Activated naive CD4-positive, alpha-beta T cell treated with anti-CD3 and anti-CD28 coated beads, Interleukin-2, amount 50 U/mL, for 24 hours (primary cell): ENCODE measurements at regions not wholly inside any gene's neighbourhood (a gene's known extent, or its start where the extent isn't known, plus 50 kb on each side); places are given as distances from the start of the nearest gene placed in this dataset.
"Not testable (repeated sequence)": the region's sequence is repeated elsewhere in the genome, so short reads cannot be mapped to it uniquely, and the experiment has no call there.

Source experiments
- H3K27ac Mint-ChIP-seq: one replicate; pipeline ENCODE4 v1.8.0; 2021; ENCODE audit warnings: mild to moderate bottlenecking, mixed read lengths
- H3K27me3 Mint-ChIP-seq: one replicate; pipeline ENCODE4 v1.8.0; 2021; ENCODE audit warnings: mixed read lengths
- H3K36me3 Mint-ChIP-seq: one replicate; pipeline ENCODE4 v1.8.0; 2021; ENCODE audit warnings: mixed read lengths
- H3K4me1 Mint-ChIP-seq: one replicate; pipeline ENCODE4 v1.8.0; 2021; ENCODE audit warnings: mixed read lengths
- H3K4me3 Mint-ChIP-seq: one replicate; pipeline ENCODE4 v1.8.0; 2021; ENCODE audit warnings: mild to moderate bottlenecking, mixed read lengths
- H3K9me3 Mint-ChIP-seq: one replicate; pipeline ENCODE4 v1.8.0; 2021; ENCODE audit warnings: mixed read lengths

- Mint-ChIP-seq H3K9me3 (no peaks in the 10 kb centered on the region), H3K4me1 (peaks cover 41% of the 10 kb centered on the region), H3K27ac (no peak overlapping the region), H3K4me3 (no peak overlapping the region), H3K36me3 (peaks cover 5% of the 10 kb centered on the region), H3K27me3 (no peaks in the 10 kb centered on the region)
These were observed 52.1 kb downstream of the ARHGEF18 start for GRCh38 chr19:7400815-7401214.

GRCh38 chr19:7401694-7402093, 53.0 kb downstream of the ARHGEF18 start:
- H3K9me3 Mint-ChIP-seq: no peaks in the 10 kb centered on the region
- no peaks in the 10 kb centered on the region for H3K27me3 Mint-ChIP-seq
- peaks cover 36% of the 10 kb centered on the region for H3K4me1 Mint-ChIP-seq
- H3K36me3 Mint-ChIP-seq: peaks cover 5% of the 10 kb centered on the region
- H3K4me3 Mint-ChIP-seq: no peak overlapping the region
- H3K27ac Mint-ChIP-seq: peak overlapping the region; percentile 43

- not testable (repeated sequence) for H3K9me3 Mint-ChIP-seq, H3K27me3 Mint-ChIP-seq, H3K36me3 Mint-ChIP-seq, H3K4me3 Mint-ChIP-seq
- Mint-ChIP-seq H3K27ac (peak overlapping the region; percentile 76), H3K4me1 (peaks cover 33% of the 10 kb centered on the region)
These were observed 56.7 kb downstream of the ARHGEF18 start for GRCh38 chr19:7405482-7405881.

GRCh38 chr19:7408251-7408650, 59.5 kb downstream of the ARHGEF18 start:
- H3K4me3 Mint-ChIP-seq: no peak overlapping the region
- no peaks in the 10 kb centered on the region for H3K9me3 Mint-ChIP-seq
- no peaks in the 10 kb centered on the region for H3K27me3 Mint-ChIP-seq
- peaks cover 33% of the 10 kb centered on the region for H3K4me1 Mint-ChIP-seq
- H3K27ac Mint-ChIP-seq: peak overlapping the region; percentile 82
- H3K36me3 Mint-ChIP-seq: peaks cover 2% of the 10 kb centered on the region

- Mint-ChIP-seq H3K4me3 (no peak overlapping the region), H3K27ac (peak overlapping the region; percentile 46), H3K9me3 (no peaks in the 10 kb centered on the region), H3K27me3 (no peaks in the 10 kb centered on the region), H3K4me1 (peaks cover 31% of the 10 kb centered on the region), H3K36me3 (peaks cover 1% of the 10 kb centered on the region)
These were observed 62.2 kb downstream of the ARHGEF18 start for GRCh38 chr19:7410946-7411345.

- H3K9me3 Mint-ChIP-seq: no peaks in the 10 kb centered on the region
- H3K27ac Mint-ChIP-seq: peak overlapping the region; percentile 30
- peaks cover 33% of the 10 kb centered on the region for H3K4me1 Mint-ChIP-seq
- H3K4me3 Mint-ChIP-seq: no peak overlapping the region
- no peaks in the 10 kb centered on the region for H3K27me3 Mint-ChIP-seq
- H3K36me3 Mint-ChIP-seq: peaks cover 1% of the 10 kb centered on the region
These were observed 64.9 kb downstream of the ARHGEF18 start for GRCh38 chr19:7413629-7414028.

GRCh38 chr19:7415163-7415856, 66.6 kb downstream of the ARHGEF18 start:
- H3K27me3 Mint-ChIP-seq: no peaks in the 10 kb centered on the region
- H3K4me3 Mint-ChIP-seq: no peak overlapping the region
- H3K9me3 Mint-ChIP-seq: no peaks in the 10 kb centered on the region
- peaks cover 28% of the 10 kb centered on the region for H3K4me1 Mint-ChIP-seq
- peaks cover 1% of the 10 kb centered on the region for H3K36me3 Mint-ChIP-seq
- peak overlapping the region; percentile 64 for H3K27ac Mint-ChIP-seq

GRCh38 chr19:7415857-7416371, 67.2 kb downstream of the ARHGEF18 start:
- Mint-ChIP-seq H3K36me3 (peaks cover 1% of the 10 kb centered on the region), H3K27me3 (no peaks in the 10 kb centered on the region), H3K9me3 (no peaks in the 10 kb centered on the region), H3K27ac (peak overlapping the region; percentile 65), H3K4me3 (no peak overlapping the region), H3K4me1 (peaks cover 28% of the 10 kb centered on the region)

GRCh38 chr19:7417671-7418324, 69.1 kb downstream of the ARHGEF18 start:
- H3K4me1 Mint-ChIP-seq: peaks cover 27% of the 10 kb centered on the region
- no peaks in the 10 kb centered on the region for H3K27me3 Mint-ChIP-seq
- peak overlapping the region; percentile 70 for H3K27ac Mint-ChIP-seq
- no peak overlapping the region for H3K4me3 Mint-ChIP-seq
- peaks cover 7% of the 10 kb centered on the region for H3K36me3 Mint-ChIP-seq
- H3K9me3 Mint-ChIP-seq: no peaks in the 10 kb centered on the region

- Mint-ChIP-seq H3K4me1 (peaks cover 24% of the 10 kb centered on the region), H3K27me3 (no peaks in the 10 kb centered on the region), H3K9me3 (no peaks in the 10 kb centered on the region), H3K36me3 (peaks cover 7% of the 10 kb centered on the region), H3K4me3 (no peak overlapping the region), H3K27ac (no peak overlapping the region)
These were observed 69.9 kb downstream of the ARHGEF18 start for GRCh38 chr19:7418596-7418995.

- H3K4me3 Mint-ChIP-seq: no peak overlapping the region
- H3K27ac Mint-ChIP-seq: no peak overlapping the region
- no peaks in the 10 kb centered on the region for H3K27me3 Mint-ChIP-seq
- H3K36me3 Mint-ChIP-seq: peaks cover 7% of the 10 kb centered on the region
- H3K4me1 Mint-ChIP-seq: peaks cover 24% of the 10 kb centered on the region
- no peaks in the 10 kb centered on the region for H3K9me3 Mint-ChIP-seq
These were observed 69.7 kb downstream of the PEX11G start for GRCh38 chr19:7419153-7419552.

GRCh38 chr19:7419777-7420439, 68.9 kb downstream of the PEX11G start:
- peaks cover 24% of the 10 kb centered on the region for H3K4me1 Mint-ChIP-seq
- peaks cover 7% of the 10 kb centered on the region for H3K36me3 Mint-ChIP-seq
- H3K27me3 Mint-ChIP-seq: no peaks in the 10 kb centered on the region
- no peak overlapping the region for H3K27ac Mint-ChIP-seq
- no peak overlapping the region for H3K4me3 Mint-ChIP-seq
- no peaks in the 10 kb centered on the region for H3K9me3 Mint-ChIP-seq

GRCh38 chr19:7421941-7422744, 66.7 kb downstream of the PEX11G start:
- H3K36me3 Mint-ChIP-seq: peaks cover 7% of the 10 kb centered on the region
- H3K27me3 Mint-ChIP-seq: no peaks in the 10 kb centered on the region
- no peak overlapping the region for H3K4me3 Mint-ChIP-seq
- H3K9me3 Mint-ChIP-seq: no peaks in the 10 kb centered on the region
- peak overlapping the region; percentile 63 for H3K27ac Mint-ChIP-seq
- H3K4me1 Mint-ChIP-seq: peaks cover 16% of the 10 kb centered on the region
